ENCODE measurements at regions not wholly inside any gene's neighbourhood (a gene's known extent, or its start where the extent isn't known, plus 50 kb on each side); places are given as distances from the start of the nearest gene placed in this dataset.
"Not testable (repeated sequence)": the region's sequence is repeated elsewhere in the genome, so short reads cannot be mapped to it uniquely, and the experiment has no call there.

GRCh38 chr3:15876669-15877068 is 78.9 kb upstream of the ANKRD28 start:
- DNase-seq (ENCODE audit: insufficient read length, low spot score) (no peak), FAIRE-seq (no peak)
- TF ChIP-seq PAX5 (IDR thresholded peaks at IDR 0.05; ENCODE audit: insufficient read depth, low read length, severe bottlenecking) (no peak), POLR2AphosphoS5 (IDR thresholded peaks at IDR 0.05; ENCODE audit: low read depth, low read length) (no peak)

- no peak for FAIRE-seq
- TF ChIP-seq POU2F2 (IDR thresholded peaks at IDR 0.05; ENCODE audit: low read depth, low read length) = no peak
- no peak for TF ChIP-seq TAF1 (IDR thresholded peaks at IDR 0.05; ENCODE audit: low read depth, low read length)
- no peak for TF ChIP-seq PAX5 (IDR thresholded peaks at IDR 0.05; ENCODE audit: insufficient read depth, low read length, severe bottlenecking)
- no peak for TF ChIP-seq POLR2A (IDR thresholded peaks at IDR 0.05; ENCODE audit: low read depth, low read length)
- no peak for TF ChIP-seq SPI1 (IDR thresholded peaks at IDR 0.05; ENCODE audit: low read depth, low read length)
- TF ChIP-seq POLR2AphosphoS5 (IDR thresholded peaks at IDR 0.05; ENCODE audit: low read depth, low read length) = no peak
- no peak for DNase-seq (ENCODE audit: insufficient read length, low spot score)
These were observed 80.0 kb upstream of the ANKRD28 start for GRCh38 chr3:15877813-15878212.

GRCh38 chr3:15879787-15880186 is 82.0 kb upstream of the ANKRD28 start:
- not testable (repeated sequence) for FAIRE-seq; DNase-seq (ENCODE audit: insufficient read length, low spot score)

DNA sequence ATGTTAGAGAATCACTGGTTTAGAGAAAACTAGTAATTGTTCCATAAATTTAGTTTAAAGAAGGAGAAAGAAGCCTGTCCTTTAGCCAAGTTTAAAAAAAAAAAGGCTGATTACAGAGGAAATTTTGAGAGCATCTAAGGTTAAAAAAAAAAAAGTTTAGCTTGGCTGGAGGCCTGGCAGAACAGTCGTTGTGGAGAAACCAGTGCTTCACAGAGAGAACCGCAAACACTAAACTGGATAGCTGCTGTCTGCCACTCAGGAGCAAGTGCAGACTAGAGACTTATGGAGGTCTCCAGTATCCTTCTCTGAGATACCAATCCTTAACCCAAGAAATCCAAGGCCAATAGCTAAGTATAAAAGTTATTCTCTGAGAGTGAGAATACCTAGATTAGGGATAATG is 84.8 kb upstream of the ANKRD28 start:
- TF ChIP-seq POLR2A (IDR thresholded peaks at IDR 0.05; ENCODE audit: low read depth, low read length) (no peak), POLR2AphosphoS5 (IDR thresholded peaks at IDR 0.05; ENCODE audit: low read depth, low read length) (no peak), SPI1 (IDR thresholded peaks at IDR 0.05; ENCODE audit: low read depth, low read length) (no peak), POU2F2 (IDR thresholded peaks at IDR 0.05; ENCODE audit: low read depth, low read length) (no peak), TAF1 (IDR thresholded peaks at IDR 0.05; ENCODE audit: low read depth, low read length) (no peak), PAX5 (IDR thresholded peaks at IDR 0.05; ENCODE audit: insufficient read depth, low read length, severe bottlenecking) (no peak)
- no peak for FAIRE-seq

GRCh38 chr3:15884132-15884531 is 86.4 kb upstream of the ANKRD28 start:
- DNase-seq (ENCODE audit: insufficient read length, low spot score) (no peak), FAIRE-seq (no peak)
- TF ChIP-seq SPI1 (IDR thresholded peaks at IDR 0.05; ENCODE audit: low read depth, low read length) = no peak
- TF ChIP-seq PAX5 (IDR thresholded peaks at IDR 0.05; ENCODE audit: insufficient read depth, low read length, severe bottlenecking) = no peak
- TF ChIP-seq POLR2A (IDR thresholded peaks at IDR 0.05; ENCODE audit: low read depth, low read length) = no peak
- TF ChIP-seq POLR2AphosphoS5 (IDR thresholded peaks at IDR 0.05; ENCODE audit: low read depth, low read length) = no peak
- TF ChIP-seq POU2F2 (IDR thresholded peaks at IDR 0.05; ENCODE audit: low read depth, low read length) = no peak
- no peak for TF ChIP-seq TAF1 (IDR thresholded peaks at IDR 0.05; ENCODE audit: low read depth, low read length)

More for the DNA sequence above, 84.8 kb upstream of the ANKRD28 start:
- DNase-seq (ENCODE audit: insufficient read length, low spot score) = no peak

DNA sequence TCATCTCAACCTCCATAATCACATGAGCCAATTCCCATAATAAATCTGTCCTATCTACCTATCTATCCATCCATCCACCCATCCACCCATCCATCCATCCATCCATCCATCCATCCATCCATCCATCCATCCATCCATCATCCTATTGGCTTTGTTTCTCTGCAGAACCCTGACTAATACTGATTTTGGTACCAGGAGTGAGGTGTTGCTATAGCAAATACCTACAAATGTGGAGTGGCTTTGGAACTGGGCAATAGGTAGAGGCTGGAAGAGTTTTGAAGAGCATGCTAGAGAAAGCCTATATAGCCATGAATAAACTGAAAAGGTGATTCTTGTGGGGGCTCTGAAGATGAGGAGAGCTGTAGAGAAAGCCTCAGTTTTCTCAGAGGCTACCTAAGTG is 88.7 kb upstream of the ANKRD28 start:
- no peak for DNase-seq (ENCODE audit: insufficient read length, low spot score)
- no peak for TF ChIP-seq TAF1 (IDR thresholded peaks at IDR 0.05; ENCODE audit: low read depth, low read length)
- no peak for TF ChIP-seq SPI1 (IDR thresholded peaks at IDR 0.05; ENCODE audit: low read depth, low read length)
- no peak for TF ChIP-seq PAX5 (IDR thresholded peaks at IDR 0.05; ENCODE audit: insufficient read depth, low read length, severe bottlenecking)
- no peak for FAIRE-seq

DNA sequence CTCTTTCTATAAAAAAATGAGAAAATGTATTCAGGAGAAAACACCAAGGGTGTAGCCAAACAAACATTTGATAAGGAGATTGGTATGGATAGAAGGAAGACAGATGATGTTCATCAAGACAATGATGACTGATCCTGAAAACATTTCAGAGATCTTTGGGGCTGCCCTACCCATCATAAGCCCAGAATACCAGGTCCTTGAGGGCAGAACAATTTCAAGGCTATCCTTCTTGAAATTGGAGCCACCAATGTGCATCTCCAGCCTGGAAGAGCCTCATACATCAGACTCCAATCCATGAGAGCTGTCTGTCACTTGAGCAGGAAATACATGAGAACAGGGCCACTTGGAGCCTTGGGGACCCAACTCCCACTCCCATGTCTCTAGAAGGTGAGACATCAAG is 89.5 kb upstream of the ANKRD28 start:
- no peak for FAIRE-seq

DNA sequence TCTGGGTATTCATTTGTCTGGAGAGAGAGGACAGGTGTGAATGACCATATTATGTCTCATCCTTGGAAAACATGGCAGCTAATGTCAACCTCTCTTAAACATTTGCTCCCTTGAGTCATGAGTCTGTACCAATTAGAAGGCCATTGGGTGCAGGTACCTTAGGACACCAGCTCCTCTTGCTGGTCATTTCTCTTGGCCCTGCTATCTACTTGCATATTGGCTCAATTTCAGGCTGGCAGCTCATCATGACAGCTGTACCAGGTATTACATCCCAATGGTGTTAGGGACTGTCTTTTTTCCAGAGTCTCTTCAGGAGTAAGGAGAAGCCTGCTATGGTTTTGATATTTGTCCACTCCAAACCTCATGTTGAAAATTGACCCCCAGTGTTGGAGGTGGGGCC is 92.2 kb upstream of the ANKRD28 start:
- TF ChIP-seq PAX5 (IDR thresholded peaks at IDR 0.05; ENCODE audit: insufficient read depth, low read length, severe bottlenecking) = no peak
- TF ChIP-seq SPI1 (IDR thresholded peaks at IDR 0.05; ENCODE audit: low read depth, low read length) = no peak
- no peak for TF ChIP-seq TAF1 (IDR thresholded peaks at IDR 0.05; ENCODE audit: low read depth, low read length)
- TF ChIP-seq POLR2AphosphoS5 (IDR thresholded peaks at IDR 0.05; ENCODE audit: low read depth, low read length) = no peak
- no peak for TF ChIP-seq POLR2A (IDR thresholded peaks at IDR 0.05; ENCODE audit: low read depth, low read length)
- no peak for TF ChIP-seq POU2F2 (IDR thresholded peaks at IDR 0.05; ENCODE audit: low read depth, low read length)
- no peak for FAIRE-seq

More for the DNA sequence above, 89.5 kb upstream of the ANKRD28 start:
- no peak for DNase-seq (ENCODE audit: insufficient read length, low spot score)
- TF ChIP-seq TAF1 (IDR thresholded peaks at IDR 0.05; ENCODE audit: low read depth, low read length) (no peak), SPI1 (IDR thresholded peaks at IDR 0.05; ENCODE audit: low read depth, low read length) (no peak), PAX5 (IDR thresholded peaks at IDR 0.05; ENCODE audit: insufficient read depth, low read length, severe bottlenecking) (no peak), POLR2AphosphoS5 (IDR thresholded peaks at IDR 0.05; ENCODE audit: low read depth, low read length) (no peak)

DNA sequence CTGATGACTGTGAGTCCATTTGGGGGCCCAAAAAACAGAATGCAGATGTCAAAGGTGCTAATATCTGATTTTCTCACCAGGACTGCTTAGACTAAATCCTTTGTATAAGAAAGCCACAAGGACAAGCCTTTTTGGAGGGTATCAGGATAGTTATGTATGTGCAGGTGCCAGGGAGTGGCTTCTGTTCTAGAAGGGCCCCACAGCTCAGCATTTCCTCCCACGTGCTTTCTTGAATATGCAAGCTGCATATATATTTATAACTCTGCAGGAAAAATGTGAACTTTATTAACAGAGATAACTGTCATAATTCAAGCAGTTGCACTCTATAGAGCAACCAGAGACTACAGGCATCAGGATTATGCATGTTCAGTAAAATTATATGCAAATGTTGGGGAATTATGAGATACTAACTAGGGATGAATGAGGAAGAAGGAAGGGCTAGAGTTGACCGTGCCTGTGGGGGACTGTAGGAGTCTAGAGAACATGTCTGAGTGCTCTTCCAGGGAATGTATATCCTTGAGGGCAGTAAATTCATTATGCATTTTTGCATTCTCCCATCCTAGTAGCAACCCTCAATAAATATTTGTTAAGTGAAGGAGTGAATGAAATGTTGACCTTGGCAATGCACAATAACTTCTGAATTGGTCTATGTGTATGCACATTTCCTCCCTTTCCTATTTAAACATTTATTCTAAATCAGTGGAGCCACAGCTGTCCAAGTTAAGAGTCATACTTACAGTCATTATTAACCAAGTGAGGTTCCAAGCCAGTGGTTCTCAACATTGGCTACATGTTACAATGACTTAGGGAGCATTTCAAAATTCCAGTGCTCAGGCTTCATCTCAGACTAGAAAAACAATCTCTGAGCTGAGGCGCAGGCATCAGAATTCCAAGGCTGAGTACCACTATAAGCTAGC is 94.8 kb upstream of the ANKRD28 start:
- no peak for FAIRE-seq
- TF ChIP-seq TAF1 (IDR thresholded peaks at IDR 0.05; ENCODE audit: low read depth, low read length) = no peak
- no peak for TF ChIP-seq PAX5 (IDR thresholded peaks at IDR 0.05; ENCODE audit: insufficient read depth, low read length, severe bottlenecking)
- TF ChIP-seq POU2F2 (IDR thresholded peaks at IDR 0.05; ENCODE audit: low read depth, low read length) = no peak
- no peak for TF ChIP-seq POLR2AphosphoS5 (IDR thresholded peaks at IDR 0.05; ENCODE audit: low read depth, low read length)

More for the DNA sequence above, 92.2 kb upstream of the ANKRD28 start:
- no peak for DNase-seq (ENCODE audit: insufficient read length, low spot score)

DNA sequence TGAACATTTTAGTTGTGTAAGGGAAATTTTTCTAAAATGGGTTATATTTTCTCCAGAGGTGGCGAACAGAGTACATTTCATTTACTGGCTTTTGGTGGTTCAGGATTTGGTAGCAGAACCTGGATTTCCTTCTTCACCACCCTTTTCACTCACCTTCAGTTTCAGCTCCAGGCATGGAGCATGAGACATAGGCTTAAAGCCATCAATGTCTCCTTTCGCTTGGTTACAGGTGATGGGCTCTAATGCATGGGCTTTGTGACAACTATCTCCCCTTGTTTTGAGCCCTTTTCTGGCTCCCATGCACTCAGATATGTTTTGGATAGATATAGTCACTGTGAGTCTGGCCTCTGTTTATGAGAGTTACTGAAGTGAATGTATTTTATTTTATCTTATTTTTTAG is 96.6 kb upstream of the ANKRD28 start:
- DNase-seq (ENCODE audit: insufficient read length, low spot score) (no peak), FAIRE-seq (no peak)
- no peak for TF ChIP-seq SPI1 (IDR thresholded peaks at IDR 0.05; ENCODE audit: low read depth, low read length)
- no peak for TF ChIP-seq PAX5 (IDR thresholded peaks at IDR 0.05; ENCODE audit: insufficient read depth, low read length, severe bottlenecking)
- no peak for TF ChIP-seq POLR2AphosphoS5 (IDR thresholded peaks at IDR 0.05; ENCODE audit: low read depth, low read length)
- no peak for TF ChIP-seq POLR2A (IDR thresholded peaks at IDR 0.05; ENCODE audit: low read depth, low read length)
- TF ChIP-seq POU2F2 (IDR thresholded peaks at IDR 0.05; ENCODE audit: low read depth, low read length) = no peak
- no peak for TF ChIP-seq TAF1 (IDR thresholded peaks at IDR 0.05; ENCODE audit: low read depth, low read length)

More for the DNA sequence above, 94.8 kb upstream of the ANKRD28 start:
- DNase-seq (ENCODE audit: insufficient read length, low spot score) = no peak

Data from GM12891 (cell line).